Activated CD4-positive, alpha-beta T cell treated with anti-CD3 and anti-CD28 coated beads, Interleukin-2, amount 50 U/mL, for 4 hours (primary cell): ENCODE measurements at regions not wholly inside any gene's neighbourhood (a gene's known extent, or its start where the extent isn't known, plus 50 kb on each side); places are given as distances from the start of the nearest gene placed in this dataset.
"Not testable (repeated sequence)": the region's sequence is repeated elsewhere in the genome, so short reads cannot be mapped to it uniquely, and the experiment has no call there.

Experiments
- DNase-seq, 2 experiments: peaks; one replicate each; pipeline ENCODE4 v3.0.0-alpha.2; 2020

DNA sequence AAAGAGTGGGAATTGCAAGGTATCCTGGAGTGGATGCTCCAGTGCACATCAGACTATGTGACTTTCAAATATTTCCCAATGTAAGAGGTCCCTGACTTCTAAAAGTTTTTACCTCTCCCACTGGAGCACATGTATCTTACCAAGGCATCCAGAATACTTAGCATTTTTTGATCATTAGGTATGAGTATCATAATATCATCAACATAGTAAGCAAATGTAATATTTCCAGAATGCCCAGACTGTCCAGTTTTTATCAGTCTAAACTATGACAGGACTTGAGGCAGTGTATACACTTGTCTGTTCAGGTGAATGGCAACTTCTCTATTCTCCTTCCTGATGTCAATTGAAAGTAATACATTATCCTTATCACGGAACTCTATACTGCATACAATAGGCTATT, 924.6 kb upstream of the GJE1 start:
- no peak for DNase-seq

DNA sequence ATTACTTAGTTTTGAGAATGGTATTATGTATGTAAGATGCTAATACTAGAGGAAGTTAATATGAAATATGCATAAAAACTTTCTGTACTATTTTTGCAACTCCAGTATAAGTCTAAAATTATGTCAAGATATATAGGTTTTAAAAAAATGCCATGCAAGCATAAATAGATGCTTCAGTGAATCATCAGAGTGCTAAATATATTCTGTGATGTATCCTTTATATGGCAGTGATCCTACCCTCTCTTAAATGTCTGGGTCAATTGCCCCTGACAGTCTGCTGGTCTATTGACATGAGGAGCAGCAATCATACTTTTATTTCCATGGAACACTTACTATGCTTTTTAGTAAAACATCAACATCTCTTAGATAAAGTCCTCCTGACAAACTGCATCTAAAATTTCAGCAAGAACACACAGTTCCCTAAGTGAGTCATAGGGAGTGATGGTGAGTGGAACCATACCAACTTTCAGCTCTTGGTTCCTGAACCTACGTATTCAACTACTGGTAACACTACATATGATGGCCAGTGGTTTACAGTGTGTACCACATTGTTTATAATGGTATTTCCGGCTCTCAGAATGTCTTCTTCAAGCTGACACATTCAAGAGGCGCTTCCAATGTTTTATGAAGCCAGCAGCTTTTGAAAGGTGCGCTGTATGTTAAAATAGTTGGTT, 928.7 kb upstream of the GJE1 start:
- no peak for DNase-seq

DNA sequence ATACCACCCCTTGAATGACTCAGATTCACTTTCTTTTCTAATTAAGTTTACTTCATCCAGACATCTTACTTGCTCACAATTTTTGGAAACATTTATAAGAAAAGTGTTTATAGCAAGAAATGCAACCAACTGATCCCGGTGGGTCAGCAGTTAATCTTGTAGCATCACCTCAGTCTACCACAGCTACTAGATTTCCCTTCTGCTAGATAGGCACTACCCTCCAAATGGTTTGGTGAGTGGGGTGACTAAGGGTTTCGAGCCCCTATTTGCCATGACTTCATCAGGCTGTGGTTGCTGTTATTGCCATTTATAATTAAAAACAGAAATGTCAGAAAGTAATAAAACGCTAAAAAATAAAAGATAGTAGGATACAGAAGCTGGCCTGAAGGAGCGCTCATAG, 930.1 kb upstream of the GJE1 start:
- no peak for DNase-seq

DNA sequence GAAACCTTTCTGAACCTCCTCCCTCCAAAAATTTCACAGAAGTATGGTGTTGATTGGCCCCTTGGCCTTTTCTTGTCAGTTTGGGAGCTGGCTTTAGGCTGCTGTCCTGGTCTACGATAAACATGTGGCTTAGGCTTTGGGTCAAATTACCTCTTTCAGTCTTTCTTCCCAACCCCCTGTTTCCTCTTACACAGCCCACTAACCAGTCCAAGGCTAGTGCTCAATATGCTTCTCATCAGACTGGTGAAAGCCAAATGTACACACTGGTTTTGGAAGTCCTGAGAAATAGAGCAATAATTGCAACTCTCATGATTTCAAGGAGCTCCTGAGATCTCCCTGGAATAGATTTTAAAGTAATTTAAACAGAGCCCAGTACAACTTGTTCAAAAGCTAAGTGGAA, 933.7 kb upstream of the GJE1 start:
- no peak for DNase-seq

DNA sequence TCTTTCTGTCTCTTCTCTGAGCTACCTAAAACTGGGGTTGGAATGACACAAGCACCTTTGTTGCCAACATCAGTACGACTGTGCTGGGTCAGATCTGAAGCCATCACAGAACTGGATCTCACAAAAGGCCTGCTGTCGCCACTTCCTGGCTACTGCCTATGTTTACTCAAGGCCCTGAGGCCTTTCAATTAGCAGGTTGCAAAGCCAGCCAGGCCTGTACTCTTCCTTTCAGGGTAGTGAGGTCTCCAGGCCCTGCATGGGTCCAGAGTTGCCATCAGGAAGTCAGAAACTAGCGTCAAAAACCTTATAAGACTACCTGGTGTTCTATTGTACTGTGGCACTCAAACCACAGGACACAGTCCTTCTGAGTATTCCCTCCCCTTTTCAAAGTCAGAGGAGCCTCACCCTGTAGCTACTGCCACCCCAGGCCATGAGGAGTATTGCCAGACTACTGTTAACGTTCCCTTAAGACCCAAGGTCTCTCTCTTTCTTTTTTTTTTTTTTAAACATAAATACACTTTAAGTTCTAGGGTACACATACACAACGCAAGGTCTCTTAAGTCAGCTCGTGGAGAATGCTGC, 937.4 kb upstream of the GJE1 start:
- DNase-seq = no peak

DNA sequence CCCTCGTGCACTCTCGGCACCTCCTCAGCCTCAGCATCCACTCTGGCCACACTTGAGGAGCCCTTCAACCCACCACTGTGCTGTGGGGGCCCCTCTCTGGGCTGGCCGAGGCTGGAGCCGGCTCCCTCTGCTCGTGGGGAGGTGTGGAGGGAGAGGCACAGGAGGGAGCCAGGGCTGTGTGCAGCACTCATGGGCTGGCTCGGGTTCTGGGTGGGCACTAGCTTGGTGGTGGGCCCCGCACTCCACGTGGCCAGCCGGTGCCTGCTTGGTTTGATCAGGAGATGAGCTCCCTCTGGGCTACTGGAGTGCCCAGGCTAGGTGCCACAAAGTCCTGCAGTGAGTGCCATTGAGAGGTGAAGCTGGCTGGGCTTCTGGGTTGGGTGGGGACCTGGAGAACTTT, 949.4 kb upstream of the GJE1 start:
- no peak for DNase-seq

DNA sequence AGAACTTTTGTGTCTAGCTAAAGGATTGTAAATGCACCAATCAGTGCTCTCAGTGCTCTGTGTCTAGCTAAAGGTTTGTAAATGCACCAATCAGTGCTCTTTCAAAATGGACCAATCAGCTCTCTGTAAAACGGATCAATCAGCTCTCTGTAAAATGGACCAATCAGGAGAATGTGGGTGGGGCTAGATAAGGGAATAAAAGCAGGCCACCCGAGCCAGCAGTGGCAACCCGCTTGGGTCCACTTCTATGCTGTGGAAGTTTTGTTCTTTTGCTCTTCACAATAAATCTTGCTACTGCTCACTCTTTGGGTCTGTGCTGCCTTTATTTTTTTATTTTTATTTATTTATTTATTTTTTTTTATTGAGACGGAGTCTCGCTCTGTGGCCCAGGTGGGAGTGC, 957.3 kb upstream of the GJE1 start:
- not testable (repeated sequence) for DNase-seq

DNA sequence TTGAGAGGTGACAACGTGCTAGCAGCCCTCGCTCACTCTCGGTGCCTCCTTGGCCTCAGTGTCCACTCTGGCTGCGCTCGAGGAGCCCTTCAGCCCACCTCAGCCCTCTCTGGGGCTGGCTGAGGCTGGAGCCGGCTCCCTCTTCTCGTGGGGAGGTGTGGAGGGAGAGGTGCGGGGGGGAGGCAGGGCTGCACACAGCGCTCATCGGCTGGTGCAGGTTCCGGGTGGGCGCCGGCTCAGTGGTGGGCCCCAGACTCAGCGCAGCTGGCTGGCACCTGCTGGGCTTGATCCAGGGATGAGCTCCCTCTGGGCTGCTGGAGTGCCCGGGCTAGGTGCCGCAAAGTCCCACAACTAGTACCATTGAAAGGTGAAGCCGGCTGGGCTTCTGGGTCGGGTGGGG, 957.8 kb upstream of the GJE1 start:
- no peak for DNase-seq

DNA sequence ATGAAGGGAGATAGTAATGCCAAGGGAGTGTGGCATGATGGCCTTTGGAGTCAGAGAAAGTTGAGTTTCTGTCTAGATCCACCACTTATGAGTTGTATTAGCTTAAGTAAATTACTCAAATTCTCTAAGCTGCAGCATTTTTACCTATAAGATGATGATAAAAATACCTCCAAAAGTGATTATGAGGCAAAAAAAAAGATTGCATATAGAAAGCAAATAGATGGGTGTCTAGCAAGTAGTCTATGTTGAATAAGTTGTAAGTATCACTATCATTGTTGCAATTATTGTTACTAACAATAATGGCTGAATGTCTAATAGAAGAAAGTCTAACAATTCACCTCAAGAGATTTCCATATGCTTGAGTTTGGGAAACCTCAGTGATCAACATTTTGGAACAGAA, 959.2 kb upstream of the GJE1 start:
- no peak for DNase-seq

DNA sequence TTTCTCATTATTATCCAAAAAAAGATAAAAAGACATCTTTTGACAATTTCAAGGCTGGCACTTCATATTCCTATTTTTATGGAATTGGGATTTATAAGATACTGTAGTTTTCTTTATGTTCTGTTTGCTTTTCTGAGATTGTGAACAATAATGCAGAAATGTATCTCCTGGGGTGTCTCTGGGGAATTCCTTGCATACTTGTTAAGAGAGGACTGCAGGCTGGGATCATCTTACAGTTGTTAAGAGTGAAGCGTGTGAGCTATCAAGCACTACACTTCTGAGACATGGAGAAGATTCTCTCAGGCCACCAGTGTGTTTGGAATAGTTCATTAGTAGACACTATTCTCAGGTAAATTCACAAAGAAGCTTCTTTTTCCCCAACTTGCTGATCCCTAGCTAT, 963.3 kb upstream of the GJE1 start:
- DNase-seq = no peak

DNA sequence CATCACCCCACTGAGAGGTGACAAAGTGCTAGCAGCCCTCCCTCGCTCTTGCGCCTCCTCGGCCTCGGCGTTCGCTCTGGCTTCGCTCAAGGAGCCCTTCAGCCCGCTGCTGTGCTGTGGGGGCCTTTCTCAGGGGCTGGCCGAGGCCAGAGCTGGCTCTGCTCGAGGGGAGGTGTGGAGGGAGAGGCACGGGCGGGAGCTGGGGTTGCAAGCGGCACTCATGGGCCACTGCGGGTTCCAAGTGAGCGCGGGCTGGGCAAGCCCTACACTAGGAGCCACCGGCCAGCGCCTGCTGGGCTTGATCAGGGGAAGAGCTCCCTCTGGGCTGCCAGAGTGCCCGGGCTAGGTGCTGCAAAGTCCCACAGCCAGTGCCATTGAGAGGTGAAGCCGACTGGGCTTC, 964.8 kb upstream of the GJE1 start:
- DNase-seq = no peak

DNA sequence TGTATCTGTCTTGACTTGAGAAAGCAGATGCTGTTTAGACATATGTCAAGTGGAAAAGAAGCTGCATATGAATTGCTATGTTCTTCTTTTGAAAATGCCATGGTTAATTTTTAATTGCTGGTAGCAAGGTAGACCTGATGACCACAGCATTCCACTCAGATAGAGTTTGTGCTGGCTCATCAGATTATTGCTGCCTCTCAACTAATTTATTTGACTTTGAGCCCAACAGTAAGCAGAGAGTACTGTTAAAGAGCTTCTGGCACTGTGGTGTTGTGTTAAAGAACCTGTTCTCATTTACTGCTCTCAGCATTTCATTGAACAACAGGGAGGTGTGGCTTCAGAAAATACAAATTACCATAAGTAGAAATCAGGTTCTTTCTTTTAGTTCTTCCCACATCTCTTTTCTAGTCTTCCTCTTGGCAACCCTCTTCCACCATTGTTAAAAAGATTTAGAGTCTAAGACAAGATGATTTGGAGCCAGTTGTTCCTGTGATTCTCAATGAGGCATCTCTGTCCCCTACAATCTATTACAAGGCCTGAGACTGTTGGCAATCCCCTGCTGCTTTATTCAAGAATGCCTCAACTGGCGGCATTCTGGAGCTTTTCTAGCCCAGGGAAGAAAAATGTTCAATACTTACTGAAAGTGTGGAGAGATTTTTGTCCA, 967.6 kb upstream of the GJE1 start:
- DNase-seq = no peak

DNA sequence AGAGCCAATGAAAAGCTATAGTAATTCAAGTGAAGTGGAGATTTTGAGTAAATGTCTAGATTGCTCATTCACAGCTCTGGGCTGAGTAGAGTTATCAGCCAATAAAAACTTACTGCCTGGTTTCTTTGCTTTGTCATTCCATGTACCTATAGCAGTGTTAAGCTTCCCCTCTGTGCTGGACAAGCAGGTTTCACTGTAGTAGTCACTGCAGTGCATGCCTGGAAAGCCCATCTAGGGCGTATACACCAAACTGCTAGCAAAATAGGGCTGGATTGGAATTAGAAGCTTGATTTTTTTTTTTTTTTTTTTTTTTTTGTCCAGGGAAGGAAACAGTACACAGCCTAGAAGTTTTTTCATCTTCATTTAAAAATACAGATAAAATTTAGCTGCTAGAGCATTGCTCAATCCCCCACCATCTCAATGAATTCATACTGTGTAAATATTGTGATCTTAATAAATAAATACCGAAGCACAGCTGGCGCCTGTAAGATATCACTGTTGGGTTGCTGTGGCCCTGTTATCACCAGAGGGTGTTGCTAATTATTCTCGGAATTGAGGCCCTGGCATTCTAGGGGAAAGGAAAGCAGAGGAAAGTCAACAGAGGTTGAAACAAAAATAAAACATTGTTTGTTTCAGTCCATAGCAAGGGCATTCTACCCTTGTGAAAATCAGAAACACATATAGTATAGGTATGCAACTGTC, 968.5 kb upstream of the GJE1 start:
- DNase-seq = no peak

DNA sequence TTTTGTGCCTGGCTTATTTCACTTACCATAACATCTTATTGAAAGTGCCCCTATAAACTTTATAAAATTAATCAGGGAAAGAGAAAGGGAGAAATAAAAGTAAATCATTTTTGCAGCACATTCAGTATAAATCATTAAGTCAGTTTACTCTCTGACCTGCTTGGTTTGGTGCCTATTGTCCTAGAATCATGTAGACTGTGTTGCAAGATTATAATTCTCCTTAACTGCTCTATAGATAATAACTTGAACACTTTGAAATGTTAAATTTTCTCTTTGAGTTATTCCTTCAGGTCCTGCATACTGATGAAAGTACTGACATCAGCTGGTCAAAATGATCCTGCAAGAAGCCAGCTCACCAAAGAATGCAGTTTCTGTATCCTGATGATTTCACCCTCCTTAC, 969.6 kb upstream of the GJE1 start:
- no peak for DNase-seq

DNA sequence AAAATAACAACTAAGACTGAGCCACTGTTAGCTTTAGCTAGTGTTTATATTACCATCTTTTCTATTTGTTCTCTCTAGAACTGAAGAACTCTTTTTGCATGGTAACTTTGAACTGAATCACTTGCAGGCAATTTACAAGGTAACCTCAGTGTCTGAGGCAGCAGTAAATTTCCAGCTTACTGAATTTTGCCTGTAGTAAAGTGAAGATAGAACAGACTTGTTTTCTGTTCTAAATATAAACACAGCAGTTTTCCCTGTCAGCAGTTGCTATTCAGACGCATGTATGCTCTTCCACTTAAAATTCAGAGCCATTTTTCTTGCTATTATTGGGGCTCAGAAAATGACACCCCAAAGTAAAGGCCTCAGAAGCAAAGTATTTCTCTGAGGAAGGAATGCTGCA, 974.0 kb upstream of the GJE1 start:
- DNase-seq = no peak

DNA sequence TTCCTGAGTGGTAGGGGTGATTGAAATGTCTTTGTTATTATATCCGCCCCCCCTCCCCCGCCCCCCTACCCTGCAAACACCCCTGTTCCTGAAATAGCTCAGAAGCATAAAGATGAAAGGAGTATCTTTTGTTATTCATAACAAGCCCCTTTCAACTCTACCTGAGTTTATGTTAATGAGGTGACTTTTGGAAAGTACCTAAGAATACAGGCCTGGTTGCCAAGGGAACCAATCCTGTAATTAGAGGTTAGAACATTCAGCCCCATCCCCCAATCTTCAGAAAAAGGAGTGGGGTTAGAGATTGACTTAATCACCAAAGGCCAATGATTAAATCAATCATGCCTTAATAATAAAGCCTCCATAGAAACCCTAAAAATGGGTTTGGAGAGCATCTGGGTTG, 979.2 kb upstream of the GJE1 start:
- peak in 1 of 2 experiments; percentile 2 for DNase-seq

DNA sequence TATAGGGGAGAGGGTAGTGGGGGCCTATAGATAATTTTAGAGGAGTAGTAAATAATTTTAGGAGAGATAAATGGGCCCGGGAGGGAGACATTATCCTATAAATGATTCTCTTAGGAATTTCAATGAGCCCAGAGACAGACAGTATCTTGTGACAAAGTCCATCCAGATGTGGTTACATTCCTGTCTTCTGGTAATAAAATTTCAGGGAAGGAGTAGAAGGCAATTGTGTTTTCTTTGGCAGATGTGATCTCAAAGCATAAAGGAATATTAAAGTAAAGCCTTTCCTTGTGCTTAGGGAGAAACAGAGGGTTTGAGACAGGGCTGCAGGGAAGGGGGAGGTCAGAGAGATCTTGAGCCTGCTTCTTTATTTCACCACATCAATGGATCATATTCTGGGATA, 979.8 kb upstream of the GJE1 start:
- DNase-seq = no peak

DNA sequence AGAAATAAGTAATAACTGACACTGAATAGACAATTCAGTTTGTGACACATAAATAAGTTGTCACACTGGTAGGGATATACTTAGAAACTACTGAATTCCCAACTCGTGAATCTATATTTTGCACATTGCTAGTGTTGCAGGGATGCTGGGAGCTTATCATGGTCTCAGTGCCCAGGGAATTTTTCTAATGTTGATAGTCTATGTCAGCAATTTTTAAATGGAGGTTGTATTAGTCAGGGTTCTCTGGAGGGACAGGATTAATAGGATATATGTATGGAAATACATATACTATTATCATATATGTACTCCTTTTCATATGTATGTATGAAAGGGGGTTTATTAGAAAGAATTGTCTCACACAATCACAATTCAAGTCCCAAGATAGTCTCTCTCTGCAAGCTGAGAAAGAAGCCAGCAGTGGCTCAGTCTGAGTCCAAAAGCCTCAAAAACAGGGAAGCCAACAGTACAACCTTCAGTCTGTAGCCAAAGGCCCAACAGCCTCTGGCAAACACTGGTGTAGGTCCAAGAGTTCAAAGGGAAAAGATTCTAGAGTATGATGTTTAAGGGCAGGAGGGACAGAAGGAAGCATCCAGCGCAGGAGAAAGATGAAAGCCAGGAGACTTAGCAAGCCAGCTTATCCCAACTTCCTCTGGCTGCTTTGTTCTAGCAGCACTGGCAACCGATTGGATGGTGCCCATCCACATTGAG, 980.9 kb upstream of the GJE1 start:
- DNase-seq = no peak

DNA sequence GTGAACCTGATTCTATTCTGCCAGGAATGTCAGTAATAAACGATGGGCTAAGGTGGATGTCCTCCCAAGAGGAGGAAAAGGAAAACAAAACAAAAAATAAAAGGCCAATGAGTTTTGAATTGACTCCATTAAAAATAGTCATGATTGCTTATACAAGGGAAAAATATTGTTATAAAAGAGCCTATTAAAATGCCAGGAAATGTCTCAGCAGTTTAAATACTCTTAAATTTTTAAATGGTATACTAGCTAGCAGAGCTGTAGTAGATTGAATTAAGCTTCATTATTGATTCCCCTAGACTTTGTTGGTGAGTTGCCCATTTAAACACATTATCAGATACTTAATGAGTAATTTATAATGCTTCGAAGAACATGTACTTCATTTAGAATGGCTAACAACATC, 990.9 kb upstream of the GJE1 start:
- DNase-seq = no peak

DNA sequence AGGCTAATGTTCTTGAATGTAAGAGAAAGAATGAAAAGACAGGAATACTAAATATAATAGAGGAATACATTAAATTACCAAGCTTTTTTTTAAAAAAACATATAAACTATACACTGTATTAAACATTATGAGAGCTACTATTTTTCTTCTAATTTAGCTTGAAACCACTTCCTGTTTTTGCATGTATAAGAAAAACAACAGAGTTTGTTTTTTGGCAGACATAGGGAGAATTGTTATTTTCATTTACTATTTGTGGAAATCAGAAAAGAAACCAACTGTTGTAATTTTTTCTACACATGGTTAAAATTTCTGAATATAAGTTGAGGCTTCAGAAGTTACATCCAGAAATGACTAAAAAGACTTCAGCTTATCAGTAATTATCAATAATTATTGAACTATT, 991.8 kb upstream of the GJE1 start:
- no peak for DNase-seq

DNA sequence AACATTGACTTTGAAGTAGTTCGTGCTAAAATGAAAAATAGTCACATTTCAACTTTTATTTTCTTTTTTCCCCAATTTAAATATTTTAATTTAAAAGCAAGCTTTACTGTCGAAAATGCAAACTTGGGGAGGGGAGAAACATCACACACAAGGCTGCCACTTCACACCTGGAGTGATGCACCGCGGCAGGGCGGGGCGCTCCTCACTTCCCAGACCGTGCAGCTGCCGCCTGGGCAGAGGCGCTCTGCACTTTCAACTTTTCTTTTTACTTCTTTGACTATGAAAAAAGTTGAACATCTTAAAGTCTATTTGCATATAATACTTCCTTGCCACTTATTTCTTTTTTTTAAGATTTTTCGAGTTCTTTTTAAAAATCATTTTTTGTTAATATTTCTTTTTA, 993.3 kb upstream of the GJE1 start:
- DNase-seq = no peak

DNA sequence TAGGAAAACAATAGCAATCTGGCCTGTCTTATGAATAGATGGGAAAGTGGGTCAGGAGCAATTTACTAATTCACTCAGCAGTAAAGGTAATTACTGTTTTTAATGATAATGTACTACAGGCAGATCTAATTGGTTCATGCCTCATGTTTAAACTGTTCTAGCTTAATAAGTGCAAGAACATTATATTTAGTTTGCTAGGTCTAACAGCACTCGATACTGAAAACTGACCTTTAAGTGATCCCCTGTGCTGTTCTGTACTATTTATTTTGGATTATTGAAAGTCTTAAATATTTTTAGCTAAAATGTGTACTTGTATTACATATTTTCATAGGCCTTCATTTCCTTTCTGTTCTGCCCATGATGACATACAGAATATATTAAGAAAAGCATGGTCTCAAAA, 998.0 kb upstream of the GJE1 start:
- DNase-seq = no peak

DNA sequence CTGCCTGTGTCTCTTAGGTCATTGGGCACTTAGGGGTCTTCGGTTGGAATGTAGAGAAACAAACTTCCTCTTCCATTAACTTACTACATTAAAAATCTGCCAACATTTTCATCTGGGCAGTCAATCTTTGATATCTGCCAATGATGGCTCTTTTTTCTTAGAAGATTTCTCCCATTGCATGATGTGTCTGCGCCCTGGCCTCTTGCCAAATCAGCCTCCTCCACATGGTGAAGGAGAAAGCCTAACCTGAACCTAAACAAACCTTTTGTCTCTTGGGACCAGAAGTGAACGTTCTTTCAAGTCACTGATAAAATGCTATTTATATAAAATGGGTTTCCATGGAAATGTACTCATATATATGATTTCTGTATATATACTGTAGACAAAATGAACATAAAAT, 998.9 kb upstream of the GJE1 start:
- no peak for DNase-seq

DNA sequence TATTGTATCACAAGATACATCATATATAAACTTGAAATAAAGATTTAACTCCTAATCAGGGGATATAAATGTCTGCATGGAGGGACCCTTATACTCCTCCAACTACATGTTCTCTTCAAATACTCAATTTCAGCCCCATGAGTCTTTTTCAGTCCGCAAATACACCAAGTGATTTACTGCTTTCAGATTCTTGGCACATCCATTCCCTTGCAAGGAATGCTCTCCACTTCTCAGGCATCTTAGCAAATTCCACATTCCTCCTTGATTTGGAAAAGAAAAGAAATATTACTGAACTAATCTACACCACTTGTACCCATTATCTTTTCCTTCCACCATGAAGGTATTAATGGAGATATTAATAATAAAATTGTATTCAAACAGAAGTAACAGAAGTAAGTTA, 999.4 kb upstream of the GJE1 start:
- no peak for DNase-seq
